Posterior vena cava (tissue), 2 donors: ENCODE measurements at regions not wholly inside any gene's neighbourhood (a gene's known extent, or its start where the extent isn't known, plus 50 kb on each side); places are given as distances from the start of the nearest gene placed in this dataset.
"Not testable (repeated sequence)": the region's sequence is repeated elsewhere in the genome, so short reads cannot be mapped to it uniquely, and the experiment has no call there.

Source experiments
- DNase-seq: peaks from one replicate; pipeline ENCODE4 v3.0.0-alpha.2; 2020; ENCODE audit warnings: low spot score
- intact Hi-C, 2 donors: fragments of 100-400 bp; cut with DNase I; formaldehyde crosslinking; loops; one replicate each; pipeline versions ENCODE4 v1.14.1 to v1.14.2; 2022 to 2023
- donor health status: DM: yes; HTN: yes; CAD: no.
- donor health status: DM: yes; HTN: yes; CAD: no.

DNA sequence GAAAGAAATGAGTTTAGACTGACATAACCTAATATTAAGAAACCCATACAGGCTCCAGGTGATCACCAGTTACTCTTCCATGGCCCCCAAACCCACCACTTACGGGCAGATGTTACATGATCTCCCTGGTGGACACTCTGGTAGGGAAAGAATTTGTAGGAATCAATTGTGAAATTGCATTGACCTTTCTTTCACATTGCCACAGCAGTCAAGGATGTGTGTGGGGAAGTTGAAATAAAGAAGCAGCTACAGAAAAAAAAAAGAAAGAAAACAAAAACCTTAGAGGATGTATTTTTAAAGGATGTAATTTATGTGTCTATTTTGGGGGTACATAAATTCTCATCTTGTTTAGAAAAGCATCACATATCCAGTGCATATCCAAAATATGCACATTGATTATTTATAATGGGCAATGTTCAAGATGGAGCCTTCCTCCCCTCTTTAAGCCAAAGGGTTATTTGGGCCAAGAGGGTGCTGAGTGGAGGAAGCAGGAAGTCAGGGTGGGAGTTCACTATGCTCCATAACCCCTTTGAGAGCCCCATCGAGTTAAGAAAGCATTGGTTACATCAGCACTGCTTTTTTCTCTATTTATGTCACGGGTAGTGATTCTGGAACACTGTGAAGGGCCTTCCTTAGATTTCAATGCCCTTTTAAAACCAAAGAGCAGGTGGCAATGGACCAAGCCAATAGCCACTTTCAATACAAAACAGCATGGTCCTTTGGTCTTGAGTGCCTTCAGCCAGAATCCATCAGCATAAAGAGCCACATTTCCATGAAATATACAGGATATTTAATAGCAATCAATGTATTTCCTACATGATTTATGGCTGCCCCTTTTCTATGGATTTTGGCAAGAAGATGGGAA, 169.6 kb downstream of the LACC1 start:
- no peak for DNase-seq
- intact Hi-C loops, result loop anchor here (5.0 to 10.0 kb wide), 2 partner anchors 145 to 388 kb away; no protein-coding TSS in a partner anchor

DNA sequence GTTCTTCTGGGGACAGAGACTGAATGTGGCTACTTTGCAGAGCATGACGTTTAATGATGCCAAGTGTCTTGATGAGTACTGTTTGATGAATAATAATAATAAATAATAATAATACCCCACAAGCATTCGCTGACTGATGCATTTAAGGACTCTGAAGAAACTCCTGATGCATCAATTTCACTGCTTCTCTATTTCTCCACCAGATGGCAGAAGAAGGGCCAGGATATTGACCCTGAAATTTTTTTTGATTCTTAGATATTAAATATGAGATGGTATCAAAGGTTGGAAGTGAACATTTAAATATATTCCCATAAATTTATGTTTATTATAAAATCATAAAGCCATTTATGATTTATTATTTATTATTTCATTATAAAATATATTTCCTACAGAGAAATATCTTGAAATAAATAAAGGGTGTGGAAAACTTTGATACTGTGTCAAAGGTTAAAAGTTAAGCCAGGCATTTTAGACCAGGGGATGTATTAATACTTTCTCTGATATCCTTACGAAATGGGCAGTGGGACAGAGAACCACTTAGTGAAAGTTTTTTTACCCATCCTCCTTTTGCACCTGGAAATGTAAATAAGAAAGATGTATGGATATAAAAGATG, 170.9 kb downstream of the LACC1 start:
- no peak for DNase-seq
- intact Hi-C loops, result loop anchor here in 1 of 2 donors (5.0 kb wide), 1 partner anchor 387 kb away; no protein-coding TSS in a partner anchor

DNA sequence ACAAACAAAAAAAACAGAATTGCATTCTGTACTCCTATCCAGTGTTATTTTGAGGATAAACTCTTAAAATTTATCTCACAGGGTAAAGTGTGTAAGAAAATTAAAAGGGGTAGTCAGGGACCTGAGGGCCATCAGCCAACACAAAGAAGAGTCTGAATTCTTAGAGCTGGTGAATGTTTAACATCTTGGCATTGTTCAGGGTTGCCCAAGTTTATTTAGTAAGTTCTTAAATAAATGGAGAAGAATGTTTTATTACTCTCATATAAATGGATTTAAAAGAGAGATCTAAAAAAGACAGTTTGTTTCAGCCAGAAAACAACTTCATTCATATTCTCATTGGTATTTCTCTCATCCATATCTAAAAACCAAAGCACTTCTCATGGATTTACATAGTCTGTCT, 171.7 kb downstream of the LACC1 start:
- DNase-seq, result no peak
- intact Hi-C loops, result loop anchor here in 1 of 2 donors (5.0 kb wide), 1 partner anchor 386 kb away; no protein-coding TSS in a partner anchor

DNA sequence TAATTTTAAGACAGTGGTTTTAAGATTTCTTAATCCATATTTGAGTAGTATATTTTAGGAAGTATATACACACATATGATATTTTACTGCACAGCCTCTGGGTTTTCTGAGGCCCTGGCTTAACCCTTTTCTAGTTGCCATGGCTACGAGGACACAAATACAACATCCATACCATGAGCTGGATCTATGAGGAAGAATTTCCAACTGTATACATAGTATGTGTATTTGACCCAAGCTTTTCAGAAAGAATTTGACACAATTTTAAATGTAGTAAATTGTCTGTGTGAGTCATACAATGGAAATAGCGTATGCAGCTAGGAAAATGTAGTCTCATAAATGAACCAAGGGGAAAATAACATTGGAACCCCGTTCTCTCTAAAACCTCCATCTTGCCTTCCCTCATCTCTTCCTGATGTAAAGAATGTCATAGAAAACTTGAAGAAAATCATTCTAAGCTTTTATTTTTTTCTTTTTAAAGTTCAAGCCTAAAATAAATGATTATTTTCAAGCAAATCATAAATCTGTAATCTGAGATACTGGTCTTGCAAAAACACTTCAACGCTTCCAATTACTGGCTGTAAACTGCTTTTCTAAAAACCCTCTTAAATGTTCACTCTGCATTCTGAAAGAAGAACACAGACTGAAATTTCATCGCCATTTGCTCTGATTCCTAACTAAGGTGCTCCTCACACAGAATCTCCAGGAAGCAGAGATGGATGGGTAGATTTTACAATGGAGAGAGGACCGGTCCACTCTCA, 172.4 kb downstream of the LACC1 start:
- intact Hi-C loops, result loop anchor here in 1 of 2 donors (5.0 kb wide), 1 partner anchor 385 kb away; no protein-coding TSS in a partner anchor

DNA sequence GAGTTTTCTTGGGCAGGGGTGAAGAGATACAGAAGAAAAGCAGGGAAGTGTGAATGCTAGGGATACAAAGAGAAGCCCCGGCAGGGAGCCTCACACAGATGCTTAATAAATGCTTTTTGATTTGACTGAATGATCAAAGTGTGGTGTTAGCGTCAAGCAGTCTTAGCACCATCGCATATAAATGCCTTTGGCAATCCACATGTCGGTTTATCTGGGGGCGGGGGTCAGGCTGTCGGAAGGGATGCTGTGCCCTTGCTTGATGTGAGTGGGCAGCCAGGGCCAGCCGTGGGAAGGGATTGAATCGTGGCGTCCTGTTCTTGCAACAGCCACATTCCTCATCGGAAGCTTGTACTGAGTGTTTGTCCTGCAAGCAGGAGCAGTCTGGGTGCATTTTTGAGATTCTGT, 173.1 kb downstream of the LACC1 start:
- intact Hi-C loops, result loop anchor here in 1 of 2 donors (5.0 kb wide), 1 partner anchor 385 kb away; no protein-coding TSS in a partner anchor
- peak; percentile 69 for DNase-seq

More for the DNA sequence above, 172.4 kb downstream of the LACC1 start:
- no peak for DNase-seq

DNA sequence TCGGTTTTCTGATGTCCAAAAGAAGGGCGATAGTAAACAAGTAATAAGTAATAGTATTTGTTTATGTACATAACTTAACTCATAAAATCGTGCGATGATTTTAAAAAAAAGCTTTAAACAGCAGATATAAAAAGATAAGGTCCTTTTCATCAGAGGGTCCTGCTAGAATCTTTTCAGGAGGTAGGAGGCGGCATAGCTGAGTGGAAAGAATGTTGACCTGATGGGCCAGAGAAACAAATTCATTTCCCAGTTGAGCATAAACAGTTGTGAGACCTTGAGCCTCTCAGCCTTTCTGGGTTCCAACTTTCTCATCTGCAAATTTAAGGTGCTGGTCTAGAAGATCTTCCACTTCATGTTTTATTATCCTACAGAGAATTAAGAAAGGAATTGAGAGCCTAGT, 173.5 kb downstream of the LACC1 start:
- no peak for DNase-seq
- intact Hi-C loops, result loop anchor here in 1 of 2 donors (5.0 kb wide), 1 partner anchor 384 kb away; no protein-coding TSS in a partner anchor

DNA sequence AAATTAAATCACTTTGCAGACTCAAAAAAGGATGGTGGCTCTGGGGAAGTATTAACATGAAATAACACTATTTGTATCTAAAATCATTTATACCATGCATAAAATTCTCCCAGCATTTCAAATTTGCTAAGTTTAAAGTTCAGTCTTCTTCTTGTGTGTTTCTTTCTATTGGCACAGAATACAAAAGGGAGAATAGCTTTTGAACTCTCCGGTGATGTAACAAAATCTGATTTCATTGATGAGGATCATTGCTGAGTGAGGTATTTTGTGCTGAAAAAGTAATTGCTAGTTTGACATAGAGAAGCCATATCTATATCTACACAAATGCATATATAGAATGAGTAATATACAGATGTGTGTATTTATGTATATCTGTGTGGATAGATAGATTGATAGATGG, 174.8 kb downstream of the LACC1 start:
- intact Hi-C loops, result loop anchor here in 1 of 2 donors (5.0 kb wide), 1 partner anchor 383 kb away; no protein-coding TSS in a partner anchor
- no peak for DNase-seq

DNA sequence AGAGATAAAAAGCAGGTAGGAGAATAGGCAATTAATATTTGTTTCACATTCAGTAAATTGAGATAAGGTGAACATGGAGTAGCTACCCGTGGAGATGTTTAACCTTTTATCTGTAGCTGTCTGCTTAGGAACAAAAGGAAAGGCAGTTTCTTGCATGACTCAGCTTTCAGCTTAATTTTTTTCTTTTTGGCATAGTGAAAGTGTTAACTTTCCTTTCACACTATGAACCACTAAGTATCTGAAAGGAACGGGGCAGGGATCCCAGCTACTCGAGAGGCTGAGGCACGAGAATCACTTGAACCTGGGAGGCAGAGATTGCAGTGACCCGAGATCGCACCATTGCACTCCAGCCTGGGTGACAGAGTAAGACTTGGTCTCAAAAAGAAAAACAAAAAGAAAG, 176.0 kb downstream of the LACC1 start:
- intact Hi-C loops, result loop anchor here in 1 of 2 donors (5.0 kb wide), 1 partner anchor 918 kb away; no protein-coding TSS in a partner anchor
- not testable (repeated sequence) for DNase-seq

DNA sequence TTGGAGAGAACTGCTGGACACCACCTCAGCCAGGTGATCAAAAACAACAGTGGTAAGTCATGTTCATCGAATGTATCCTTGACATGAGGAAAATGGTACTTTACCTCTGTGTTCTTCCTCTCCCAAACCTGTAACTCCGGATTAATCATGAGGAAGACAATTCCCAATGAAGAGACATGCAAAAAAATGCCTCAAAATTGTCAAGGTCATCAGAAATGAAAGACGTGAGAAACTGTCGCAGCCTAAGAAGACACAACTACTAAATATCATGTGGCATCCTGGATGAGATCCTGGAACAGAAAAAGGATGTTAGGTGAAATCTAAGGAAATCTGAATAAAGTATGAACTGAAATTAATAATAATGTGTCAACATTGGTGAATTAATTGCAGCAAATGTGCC, 178.4 kb downstream of the LACC1 start:
- intact Hi-C loops, result loop anchor here in 1 of 2 donors (5.0 kb wide), 1 partner anchor 921 kb away; no protein-coding TSS in a partner anchor
- no peak for DNase-seq

DNA sequence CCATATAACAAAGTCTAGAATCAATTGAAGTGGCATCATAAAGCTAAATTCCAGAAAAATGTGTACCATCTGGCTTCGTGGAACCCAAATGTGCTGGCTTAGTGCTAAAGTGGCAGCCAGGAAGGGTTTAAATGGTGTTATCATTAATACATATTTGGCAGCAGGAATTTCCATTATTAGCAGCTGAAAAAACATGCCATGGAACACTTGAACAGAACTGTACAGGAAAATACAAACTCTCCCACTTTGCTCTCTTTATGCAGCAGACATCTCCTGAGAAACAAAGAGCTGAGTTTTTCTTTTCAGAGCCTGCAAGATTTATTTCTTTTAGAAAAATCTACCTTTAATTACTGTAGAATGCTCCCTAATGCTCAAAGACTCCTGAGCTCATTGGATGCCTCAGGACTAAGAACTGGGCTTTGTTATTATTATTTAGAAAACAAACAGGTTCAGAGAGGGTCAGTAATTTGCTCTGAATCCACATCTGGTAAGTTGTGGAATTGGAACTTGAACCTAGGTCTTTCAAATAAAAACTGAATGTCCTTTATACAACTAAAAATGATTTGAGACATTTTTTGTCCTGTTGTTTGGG, 179.0 kb downstream of the LACC1 start:
- intact Hi-C loops, result loop anchor here in 1 of 2 donors (5.0 kb wide), 1 partner anchor 921 kb away; no protein-coding TSS in a partner anchor
- no peak for DNase-seq

DNA sequence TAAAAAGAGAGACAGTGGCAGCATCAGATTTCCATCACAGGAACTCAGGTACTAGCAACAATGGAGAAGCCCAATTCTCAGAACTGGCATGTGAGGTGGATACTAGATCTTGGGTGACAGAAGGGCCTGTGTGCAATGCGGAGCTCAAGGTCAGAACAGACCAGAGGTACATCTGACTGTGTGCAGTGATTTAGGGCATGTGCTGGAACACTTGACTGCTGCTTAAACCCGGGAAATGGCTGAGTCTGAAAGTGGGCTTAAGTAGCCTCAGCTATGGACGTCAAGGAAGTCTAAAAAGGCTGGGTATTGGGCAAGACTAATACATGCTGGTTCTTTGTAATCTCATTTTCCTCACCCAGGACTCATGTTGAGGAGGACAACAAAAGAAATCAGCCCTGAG, 182.2 kb downstream of the LACC1 start:
- intact Hi-C loops, result loop anchor here in 1 of 2 donors (10.0 kb wide), 1 partner anchor 63 kb away; no protein-coding TSS in a partner anchor
- no peak for DNase-seq

DNA sequence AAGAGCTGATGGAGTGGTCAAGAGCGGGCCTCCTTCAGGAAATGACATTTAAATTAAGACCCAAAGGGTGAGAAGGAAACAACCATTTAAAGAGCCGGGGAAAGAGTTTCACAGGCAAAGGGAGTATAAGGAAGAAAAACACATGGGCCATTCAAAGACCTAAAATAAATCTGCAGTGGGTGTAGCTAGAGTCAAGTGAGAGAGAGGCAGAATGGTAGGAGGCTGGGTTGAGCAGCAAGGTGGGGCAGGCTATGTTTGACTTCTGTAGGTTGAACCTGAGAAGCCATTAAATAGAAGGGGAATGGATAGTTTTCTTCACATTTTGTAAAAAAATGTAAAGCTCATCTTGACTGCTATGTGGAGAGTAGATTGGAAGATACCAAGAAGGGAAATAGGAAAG, 183.8 kb downstream of the LACC1 start:
- DNase-seq, result no peak
- intact Hi-C loops, result loop anchor here in 1 of 2 donors (10.0 kb wide), 1 partner anchor 61 kb away; no protein-coding TSS in a partner anchor

DNA sequence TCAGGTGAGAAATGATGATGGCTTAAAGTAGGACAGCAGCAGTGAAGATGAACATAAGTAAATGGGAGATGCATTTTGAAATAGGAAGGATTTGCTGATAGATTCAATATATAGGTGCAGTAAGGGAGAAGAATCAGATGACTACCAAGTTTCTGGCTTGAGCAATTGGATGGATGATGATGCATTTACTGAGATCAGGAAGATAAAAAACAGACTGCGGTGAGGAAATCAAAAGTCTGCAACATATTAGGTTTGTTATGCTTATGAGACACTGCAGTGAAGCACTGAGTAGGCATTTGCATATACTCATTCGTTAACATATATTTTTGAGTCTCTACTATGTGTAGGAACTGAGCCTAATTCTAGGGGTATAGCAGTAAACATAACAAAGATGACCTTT, 184.2 kb downstream of the LACC1 start:
- DNase-seq, result no peak
- intact Hi-C loops, result loop anchor here in 1 of 2 donors (10.0 kb wide), 1 partner anchor 61 kb away; no protein-coding TSS in a partner anchor

DNA sequence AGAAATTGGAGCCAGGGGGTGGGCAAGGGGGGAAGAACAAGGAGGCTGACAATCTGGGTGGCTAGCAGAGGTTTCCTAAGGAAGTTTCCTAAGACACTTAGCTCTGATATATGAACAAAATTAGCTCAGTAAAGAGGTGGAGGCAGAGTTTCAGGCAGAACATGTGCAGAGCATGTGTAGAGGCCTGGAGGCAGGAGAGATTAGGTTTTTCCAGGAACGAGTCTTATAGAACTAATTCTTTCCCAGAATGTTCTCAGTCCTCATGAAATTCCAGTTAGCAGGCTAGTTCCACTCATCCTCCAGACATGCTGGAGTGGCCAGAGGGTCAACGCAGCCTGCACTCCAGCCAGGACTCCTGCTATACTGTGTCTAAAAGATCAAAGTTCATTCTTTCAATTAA, 184.7 kb downstream of the LACC1 start:
- intact Hi-C loops, result loop anchor here in 1 of 2 donors (10.0 kb wide), 1 partner anchor 60 kb away; no protein-coding TSS in a partner anchor
- DNase-seq, result no peak

DNA sequence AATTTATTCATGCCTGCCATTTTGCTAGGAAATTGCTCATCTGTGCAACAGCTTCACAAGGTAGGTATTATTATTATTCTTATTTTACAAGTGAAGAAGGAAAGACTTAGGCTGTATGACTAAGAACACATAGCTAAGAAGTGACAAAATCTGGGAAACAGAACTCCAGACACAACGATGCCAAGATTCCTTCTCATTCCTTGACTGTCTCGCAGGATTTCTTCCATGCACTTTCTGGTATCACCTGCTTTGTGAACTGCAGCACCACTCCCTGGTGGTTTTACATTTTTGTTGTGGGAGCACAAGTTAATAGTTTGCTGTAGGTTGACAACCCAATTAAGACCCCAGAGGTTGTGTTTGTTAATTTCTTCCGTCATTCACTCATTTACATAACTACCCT, 188.5 kb downstream of the LACC1 start:
- DNase-seq, result no peak
- intact Hi-C loops, result loop anchor here in 1 of 2 donors (10.0 kb wide), 1 partner anchor 57 kb away; no protein-coding TSS in a partner anchor

DNA sequence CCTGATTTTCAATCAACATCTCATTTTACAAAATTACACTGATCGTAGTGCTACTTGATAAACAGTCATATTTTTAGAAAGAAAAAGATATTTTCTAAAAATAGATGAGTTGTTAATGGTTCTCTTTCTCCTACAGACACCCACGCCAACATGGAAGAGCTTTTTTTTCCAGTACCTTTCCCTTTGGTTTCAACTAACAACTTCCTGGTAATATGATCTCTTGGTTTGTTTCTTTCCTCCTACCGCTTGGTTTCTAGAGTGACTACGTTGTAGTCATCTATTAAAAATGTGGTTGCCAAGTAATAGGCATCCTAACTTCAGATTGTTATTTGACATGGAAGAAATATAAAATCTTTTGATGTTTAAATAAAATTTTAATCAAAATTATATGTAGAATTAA, 189.0 kb downstream of the LACC1 start:
- no peak for DNase-seq
- intact Hi-C loops, result loop anchor here in 1 of 2 donors (10.0 kb wide), 1 partner anchor 56 kb away; no protein-coding TSS in a partner anchor

DNA sequence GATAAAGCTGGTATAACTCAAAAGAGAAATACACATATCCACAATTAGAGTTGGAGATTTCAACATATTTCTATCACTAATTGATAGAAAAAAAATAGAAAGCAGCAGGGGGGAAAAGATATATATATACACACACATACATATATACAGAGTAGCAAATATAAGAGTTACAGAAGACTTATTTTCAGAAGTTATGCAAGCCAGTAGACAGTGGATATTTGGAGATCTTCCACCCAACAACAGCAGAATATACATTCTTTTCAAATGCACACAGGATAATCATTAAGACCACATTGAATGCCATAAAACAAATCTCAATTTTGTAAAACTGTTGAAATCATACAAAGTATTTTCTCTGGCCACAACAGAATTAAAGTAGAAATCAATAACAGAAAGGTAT, 192.8 kb downstream of the LACC1 start:
- DNase-seq, result no peak
- intact Hi-C loops, result no loop called here

DNA sequence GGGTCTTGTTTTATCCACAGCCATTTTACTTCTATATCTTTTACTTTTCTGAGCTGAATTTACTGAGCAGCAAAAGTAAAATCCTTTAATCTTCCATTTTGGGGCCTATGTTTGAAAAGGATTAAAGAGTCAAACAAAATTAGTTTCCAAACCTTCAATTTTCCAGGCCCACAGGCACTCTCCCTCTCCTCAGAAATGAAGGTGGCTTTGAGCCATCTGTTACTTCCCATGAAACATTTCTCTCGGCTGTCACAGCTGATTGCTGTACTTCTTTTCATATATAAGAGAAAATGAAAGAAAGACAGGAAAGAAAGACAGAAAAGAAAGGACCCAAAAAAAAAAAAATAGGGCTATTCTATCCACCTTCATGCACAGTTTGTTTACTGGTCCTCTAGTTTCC, 194.9 kb downstream of the LACC1 start:
- DNase-seq, result no peak
- intact Hi-C loops, result no loop called here
